ENCODE measurements at regions not wholly inside any gene's neighbourhood (a gene's known extent, or its start where the extent isn't known, plus 50 kb on each side); places are given as distances from the start of the nearest gene placed in this dataset.

GRCh38 chr6:141788096-141788495 lies 344.6 kb upstream of the GJE1 start (continued):
- TF ChIP-seq, protein P1, sequence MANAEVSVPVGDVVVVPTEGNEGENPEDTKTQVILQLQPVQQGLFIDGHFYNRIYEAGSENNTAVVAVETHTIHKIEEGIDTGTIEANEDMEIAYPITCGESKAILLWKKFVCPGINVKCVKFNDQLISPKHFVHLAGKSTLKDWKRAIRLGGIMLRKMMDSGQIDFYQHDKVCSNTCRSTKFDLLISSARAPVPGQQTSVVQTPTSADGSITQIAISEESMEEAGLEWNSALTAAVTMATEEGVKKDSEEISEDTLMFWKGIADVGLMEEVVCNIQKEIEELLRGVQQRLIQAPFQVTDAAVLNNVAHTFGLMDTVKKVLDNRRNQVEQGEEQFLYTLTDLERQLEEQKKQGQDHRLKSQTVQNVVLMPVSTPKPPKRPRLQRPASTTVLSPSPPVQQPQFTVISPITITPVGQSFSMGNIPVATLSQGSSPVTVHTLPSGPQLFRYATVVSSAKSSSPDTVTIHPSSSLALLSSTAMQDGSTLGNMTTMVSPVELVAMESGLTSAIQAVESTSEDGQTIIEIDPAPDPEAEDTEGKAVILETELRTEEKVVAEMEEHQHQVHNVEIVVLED (CRISPR knock-in tag; IDR thresholded peaks at IDR 0.05) = no peak

DNA sequence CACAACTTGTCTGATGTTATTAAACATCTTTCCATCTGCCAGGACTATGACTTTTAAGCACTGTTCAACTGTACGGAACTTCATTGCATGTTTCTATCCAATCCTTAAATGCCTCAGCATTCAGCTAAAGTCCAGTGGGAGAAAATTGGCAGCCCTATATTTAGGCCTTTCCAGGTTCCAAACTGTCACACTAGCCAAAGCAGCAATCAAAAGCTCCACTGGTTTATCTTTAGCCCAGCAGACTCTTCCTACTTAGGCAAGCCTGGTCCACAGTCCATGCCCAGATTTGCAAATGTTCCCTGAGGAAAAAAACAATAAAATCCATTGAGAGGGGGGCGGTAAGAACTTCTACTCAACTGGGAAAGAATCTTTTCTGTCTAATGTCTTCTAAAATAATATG lies 349.1 kb upstream of the GJE1 start:
- Histone ChIP-seq H3K9me3 (replicated peaks; ENCODE audit: control insufficient read depth, insufficient read depth, low read depth, low read length) (no peaks in the 10 kb centered on the region), H3K9me1 (ENCODE audit: control insufficient read depth, insufficient read depth, low read length) (no peaks in the 10 kb centered on the region), H2AFZ (ENCODE audit: low read depth, low read length) (no peak overlapping the region), H3K9ac (ENCODE audit: insufficient read depth in 1 of 2, low read depth in 2 of 2, low read length in 2 of 2) (no peak overlapping the region), H3K27ac (ENCODE audit: extremely low read depth, low read depth, low read length) (no peak overlapping the region), H3K36me3 (ENCODE audit: control insufficient read depth, insufficient read depth, low read length) (no peaks in the 10 kb centered on the region), H3K4me3 (no peak overlapping the region), H3K27me3 (ENCODE audit: control insufficient read depth in 2 of 2, insufficient read depth in 2 of 2, low read length in 2 of 2) (no peaks in the 10 kb centered on the region), H3K79me2 (ENCODE audit: control insufficient read depth, insufficient read depth, low read length) (no peaks in the 10 kb centered on the region), H4K20me1 (replicated peaks; ENCODE audit: control insufficient read depth, insufficient read depth, low read length) (no peaks in the 10 kb centered on the region), H3K4me2 (ENCODE audit: insufficient read depth, low read length) (no peak overlapping the region), H3K4me1 (replicated peaks in 1 of 2; ENCODE audit: control insufficient read depth in 2 of 2, insufficient read depth in 2 of 2, low read length in 2 of 2) (no peaks in the 10 kb centered on the region)
- DNase-seq (ENCODE audit: extremely low read depth in 1 of 4, low spot score in 3 of 4) (no peak), ATAC-seq (no peak), FAIRE-seq (no peak)
- in situ Hi-C loops (cut with MboI) (no loop called here), intact Hi-C loops (cut with micrococcal nuclease) (no loop called here)
- TF ChIP-seq ASH1L (IDR thresholded peaks at IDR 0.05; ENCODE audit: borderline replicate concordance, low read depth, partially characterized antibody) = no peak
- ChIA-PET POLR2A (interaction anchor here (0.6 kb wide), 1 partner anchor 1328 kb away, joined by 4 read pairs; no protein-coding TSS in a partner anchor), CTCF (ENCODE audit: low intra/inter-chr PET ratio) (no interaction called here)
- no TSS peak for BruUV-seq (replicated peaks)
- WGBS (ENCODE audit: insufficient coverage, low coverage, missing lambda C conversion rate) = 45% methylated on average over 2 of the region's 2 CpGs

GRCh38 chr6:141780296-141780695 lies 352.4 kb upstream of the GJE1 start:
- in situ Hi-C loops (cut with MboI) (no loop called here), intact Hi-C loops (cut with micrococcal nuclease) (no loop called here)
- no peak overlapping the region for H3K27ac ChIP-seq (ENCODE audit: extremely low read depth, low read depth, low read length)
- no peaks in the 10 kb centered on the region for H3K79me2 ChIP-seq (ENCODE audit: control insufficient read depth, insufficient read depth, low read length)
- 8% methylated on average over 4 of the region's 4 CpGs for whole genome bisulfite sequencing (ENCODE audit: insufficient coverage, low coverage, missing lambda C conversion rate)
- ATAC-seq = no peak
- no peaks in the 10 kb centered on the region for H3K9me1 ChIP-seq (ENCODE audit: control insufficient read depth, insufficient read depth, low read length)
- BruUV-seq (replicated peaks) = no TSS peak
- no peak for DNase-seq (ENCODE audit: extremely low read depth in 1 of 4, low spot score in 3 of 4)
- no peaks in the 10 kb centered on the region for H3K9me3 ChIP-seq (replicated peaks; ENCODE audit: control insufficient read depth, insufficient read depth, low read depth, low read length)
- TF ChIP-seq KDM1A (IDR thresholded peaks at IDR 0.05) = no peak
- TF ChIP-seq NFE2L1 (tag; IDR thresholded peaks at IDR 0.05; ENCODE audit: borderline replicate concordance, low read depth) = peak; percentile 44; the same call in 1 of the 2 replicates
- no peak for TF ChIP-seq ZNF436 (CRISPR knock-in tag; IDR thresholded peaks at IDR 0.05)
- no peak for TF ChIP-seq HDAC8 (tag; IDR thresholded peaks at IDR 0.05)
- TF ChIP-seq SRSF3 (IDR thresholded peaks at IDR 0.05; ENCODE audit: insufficient read depth, low read length) = no peak
- TF ChIP-seq MCM7 (IDR thresholded peaks at IDR 0.05) = no peak
- no peak for TF ChIP-seq GATA2 (CRISPR knock-in tag; IDR thresholded peaks at IDR 0.05)
- H3K4me1 ChIP-seq (replicated peaks in 1 of 2; ENCODE audit: control insufficient read depth in 2 of 2, insufficient read depth in 2 of 2, low read length in 2 of 2) = no peaks in the 10 kb centered on the region
- no peak overlapping the region for H3K9ac ChIP-seq (ENCODE audit: insufficient read depth in 1 of 2, low read depth in 2 of 2, low read length in 2 of 2)
- FAIRE-seq = peak; percentile 11
- POLR2A ChIA-PET = interaction anchor here (1.0 kb wide), 1 partner anchor 15 kb away, joined by 3 read pairs; no protein-coding TSS in a partner anchor
- no peaks in the 10 kb centered on the region for H4K20me1 ChIP-seq (replicated peaks; ENCODE audit: control insufficient read depth, insufficient read depth, low read length)
- CTCF ChIA-PET (ENCODE audit: low intra/inter-chr PET ratio) = no interaction called here
- H3K4me2 ChIP-seq (ENCODE audit: insufficient read depth, low read length) = no peak overlapping the region
- H2AFZ ChIP-seq (ENCODE audit: low read depth, low read length) = no peak overlapping the region
- H3K36me3 ChIP-seq (ENCODE audit: control insufficient read depth, insufficient read depth, low read length) = no peaks in the 10 kb centered on the region
- no peaks in the 10 kb centered on the region for H3K27me3 ChIP-seq (ENCODE audit: control insufficient read depth in 2 of 2, insufficient read depth in 2 of 2, low read length in 2 of 2)
- H3K4me3 ChIP-seq = no peak overlapping the region

All from K562 (cell line).